Breast epithelium (tissue), 3 donors: ENCODE measurements at regions not wholly inside any gene's neighbourhood (a gene's known extent, or its start where the extent isn't known, plus 50 kb on each side); places are given as distances from the start of the nearest gene placed in this dataset.

Source experiments
- POLR2A ChIP-seq: fragments of 450-650 bp; IDR thresholded peaks from one replicate; pipeline ENCODE4 v1.6.1; 2016; ENCODE audit warnings: antibody characterized with exemption, mild to moderate bottlenecking, moderate library complexity
- TF ChIP-seq, protein P1 (sequence below), 3 donors: fragments of 450-650 bp; IDR thresholded peaks; one replicate each; pipeline ENCODE4 v1.5.1; 2016 to 2017; ENCODE audit warnings: antibody characterized with exemption in 3 of 3, mild to moderate bottlenecking in 3 of 3, moderate library complexity in 3 of 3

DNA sequence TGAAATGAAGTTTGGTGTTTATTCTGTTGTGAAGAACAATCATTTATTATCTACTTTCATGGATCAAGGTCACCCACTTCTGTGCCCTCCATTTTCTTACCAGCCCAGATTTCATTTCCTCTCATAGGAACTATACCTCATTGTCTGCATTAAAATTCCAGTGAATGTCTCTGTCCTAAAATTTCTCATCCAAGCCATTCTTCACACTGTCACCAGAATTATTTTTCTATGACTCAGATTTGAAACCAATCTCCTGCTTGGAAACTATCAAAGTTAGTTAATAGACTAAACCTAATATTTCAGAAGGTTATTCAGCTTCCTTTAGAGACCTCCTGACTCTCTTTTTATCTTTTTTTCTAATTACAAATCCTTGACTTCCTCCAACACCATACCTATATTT, 364.1 kb upstream of the CBLB start:
- TF ChIP-seq, protein P1, sequence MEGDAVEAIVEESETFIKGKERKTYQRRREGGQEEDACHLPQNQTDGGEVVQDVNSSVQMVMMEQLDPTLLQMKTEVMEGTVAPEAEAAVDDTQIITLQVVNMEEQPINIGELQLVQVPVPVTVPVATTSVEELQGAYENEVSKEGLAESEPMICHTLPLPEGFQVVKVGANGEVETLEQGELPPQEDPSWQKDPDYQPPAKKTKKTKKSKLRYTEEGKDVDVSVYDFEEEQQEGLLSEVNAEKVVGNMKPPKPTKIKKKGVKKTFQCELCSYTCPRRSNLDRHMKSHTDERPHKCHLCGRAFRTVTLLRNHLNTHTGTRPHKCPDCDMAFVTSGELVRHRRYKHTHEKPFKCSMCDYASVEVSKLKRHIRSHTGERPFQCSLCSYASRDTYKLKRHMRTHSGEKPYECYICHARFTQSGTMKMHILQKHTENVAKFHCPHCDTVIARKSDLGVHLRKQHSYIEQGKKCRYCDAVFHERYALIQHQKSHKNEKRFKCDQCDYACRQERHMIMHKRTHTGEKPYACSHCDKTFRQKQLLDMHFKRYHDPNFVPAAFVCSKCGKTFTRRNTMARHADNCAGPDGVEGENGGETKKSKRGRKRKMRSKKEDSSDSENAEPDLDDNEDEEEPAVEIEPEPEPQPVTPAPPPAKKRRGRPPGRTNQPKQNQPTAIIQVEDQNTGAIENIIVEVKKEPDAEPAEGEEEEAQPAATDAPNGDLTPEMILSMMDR (IDR thresholded peaks at IDR 0.05) = no peak
- no peak for TF ChIP-seq POLR2A
